ENCODE measurements at regions not wholly inside any gene's neighbourhood (a gene's known extent, or its start where the extent isn't known, plus 50 kb on each side); places are given as distances from the start of the nearest gene placed in this dataset.
A peak's percentile ranks its signal among the peaks of the same experiment; 100 is the strongest.

DNA sequence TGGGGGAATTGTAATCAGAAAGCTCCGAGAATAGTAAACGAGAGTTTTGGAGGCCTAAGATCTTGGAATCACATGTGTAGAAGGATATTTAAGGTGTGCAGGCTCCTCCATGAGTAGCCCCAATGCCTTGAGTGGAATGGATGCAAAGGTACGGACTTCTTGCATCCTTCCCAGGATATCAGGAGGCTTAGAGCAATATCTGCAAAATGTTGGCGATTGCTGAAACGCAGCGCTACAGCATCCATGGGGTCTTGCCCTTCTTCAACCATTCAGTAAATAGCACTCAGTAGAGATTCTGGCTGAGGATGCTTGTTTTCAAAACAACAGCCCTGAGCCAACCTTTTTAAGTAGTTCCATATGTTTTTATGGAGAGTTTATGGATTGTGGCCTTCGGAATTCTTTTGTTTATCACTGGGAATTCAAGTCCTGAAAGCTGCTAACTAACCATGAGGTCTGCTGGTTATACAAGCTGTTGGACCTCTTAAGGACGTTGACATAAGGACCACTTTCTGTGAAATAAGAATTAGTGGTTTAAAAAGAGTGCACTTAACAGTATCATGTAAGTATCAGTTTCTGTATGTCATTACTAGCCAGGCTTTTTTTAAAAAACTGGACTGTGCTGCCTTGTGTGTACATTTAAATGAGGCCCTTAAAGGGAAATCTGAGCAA, 228.8 kb upstream of the PGRMC2 start:
- H2AFZ ChIP-seq (ENCODE audit: low read length) = peak overlapping the region; percentile 6
- H3K27ac ChIP-seq (ENCODE audit: low read depth, low read length) = peak overlapping the region; percentile 98
- TF ChIP-seq, protein P1, sequence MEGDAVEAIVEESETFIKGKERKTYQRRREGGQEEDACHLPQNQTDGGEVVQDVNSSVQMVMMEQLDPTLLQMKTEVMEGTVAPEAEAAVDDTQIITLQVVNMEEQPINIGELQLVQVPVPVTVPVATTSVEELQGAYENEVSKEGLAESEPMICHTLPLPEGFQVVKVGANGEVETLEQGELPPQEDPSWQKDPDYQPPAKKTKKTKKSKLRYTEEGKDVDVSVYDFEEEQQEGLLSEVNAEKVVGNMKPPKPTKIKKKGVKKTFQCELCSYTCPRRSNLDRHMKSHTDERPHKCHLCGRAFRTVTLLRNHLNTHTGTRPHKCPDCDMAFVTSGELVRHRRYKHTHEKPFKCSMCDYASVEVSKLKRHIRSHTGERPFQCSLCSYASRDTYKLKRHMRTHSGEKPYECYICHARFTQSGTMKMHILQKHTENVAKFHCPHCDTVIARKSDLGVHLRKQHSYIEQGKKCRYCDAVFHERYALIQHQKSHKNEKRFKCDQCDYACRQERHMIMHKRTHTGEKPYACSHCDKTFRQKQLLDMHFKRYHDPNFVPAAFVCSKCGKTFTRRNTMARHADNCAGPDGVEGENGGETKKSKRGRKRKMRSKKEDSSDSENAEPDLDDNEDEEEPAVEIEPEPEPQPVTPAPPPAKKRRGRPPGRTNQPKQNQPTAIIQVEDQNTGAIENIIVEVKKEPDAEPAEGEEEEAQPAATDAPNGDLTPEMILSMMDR (IDR thresholded peaks at IDR 0.05; ENCODE audit: extremely low read depth, low read depth, low read length) = no peak
- DNase-seq (ENCODE audit: insufficient read length, low spot score, missing footprints) = no peak
- H4K20me1 ChIP-seq (ENCODE audit: insufficient read depth, low read length) = no peaks in the 10 kb centered on the region
- no peak overlapping the region for H3K4me2 ChIP-seq (ENCODE audit: insufficient read depth, low read length)
- peaks cover 57% of the 10 kb centered on the region for H3K4me1 ChIP-seq (ENCODE audit: insufficient read depth, low read length)
- no peaks in the 10 kb centered on the region for H3K27me3 ChIP-seq (ENCODE audit: insufficient read depth, low read length)
- H3K9me3 ChIP-seq (ENCODE audit: low read depth, low read length) = no peaks in the 10 kb centered on the region
- no peaks in the 10 kb centered on the region for H3K36me3 ChIP-seq (ENCODE audit: insufficient read depth, low read length)
- H3K79me2 ChIP-seq (ENCODE audit: insufficient read depth, low read length) = no peaks in the 10 kb centered on the region
- no peak overlapping the region for H3K4me3 ChIP-seq (ENCODE audit: insufficient read depth, low read length)

DNA sequence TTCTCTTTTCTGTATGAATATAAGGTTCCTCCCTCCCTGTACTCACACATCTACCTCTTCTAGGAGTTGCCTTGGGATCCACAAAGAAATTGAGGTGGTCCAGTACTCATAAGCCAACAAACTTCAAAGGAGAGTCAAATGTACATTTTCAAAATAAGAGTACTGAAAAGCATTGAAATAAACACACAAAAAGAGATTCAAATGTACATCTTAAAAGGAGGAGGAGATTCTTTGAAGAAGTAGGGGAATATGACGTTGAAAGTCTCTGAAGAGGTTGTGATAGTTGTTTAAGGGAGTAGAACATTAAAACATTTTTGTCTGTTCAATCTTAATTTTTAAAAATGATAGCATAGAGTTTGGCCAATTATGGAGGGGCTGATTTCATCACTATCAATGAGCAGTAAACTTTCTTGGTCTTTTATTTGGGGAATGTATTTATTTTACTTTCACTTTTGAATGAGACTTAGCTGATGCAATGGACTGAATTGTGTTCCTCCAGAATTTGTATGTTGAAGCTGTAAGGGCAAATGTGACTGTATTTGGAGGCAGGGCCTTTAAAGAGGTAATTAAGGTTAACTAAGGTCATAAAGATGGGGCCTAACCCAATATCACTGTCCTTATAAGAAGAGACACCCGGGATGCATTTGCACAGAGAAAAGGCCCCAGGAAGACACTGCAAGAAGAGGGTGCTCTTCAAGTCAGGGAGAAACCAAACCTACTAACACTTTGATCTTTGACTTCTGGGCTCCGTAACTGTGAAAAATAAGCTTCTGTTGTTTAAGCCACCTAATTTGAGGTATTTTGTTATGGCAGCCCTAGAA, 226.3 kb upstream of the PGRMC2 start:
- Histone ChIP-seq H3K4me1 (ENCODE audit: insufficient read depth, low read length) (peaks cover 37% of the 10 kb centered on the region), H4K20me1 (ENCODE audit: insufficient read depth, low read length) (no peaks in the 10 kb centered on the region), H3K27me3 (ENCODE audit: insufficient read depth, low read length) (no peaks in the 10 kb centered on the region), H3K4me3 (ENCODE audit: insufficient read depth, low read length) (peak overlapping the region; percentile 15), H2AFZ (ENCODE audit: low read length) (peak overlapping the region; percentile 77), H3K27ac (ENCODE audit: low read depth, low read length) (peak overlapping the region; percentile 47), H3K4me2 (ENCODE audit: insufficient read depth, low read length) (peak overlapping the region; percentile 65), H3K36me3 (ENCODE audit: insufficient read depth, low read length) (no peaks in the 10 kb centered on the region), H3K79me2 (ENCODE audit: insufficient read depth, low read length) (no peaks in the 10 kb centered on the region), H3K9me3 (ENCODE audit: low read depth, low read length) (no peaks in the 10 kb centered on the region)
- DNase-seq (ENCODE audit: insufficient read length, low spot score, missing footprints) = no peak
- TF ChIP-seq, protein P1 (IDR thresholded peaks at IDR 0.05; ENCODE audit: extremely low read depth, low read depth, low read length) = no peak

DNA sequence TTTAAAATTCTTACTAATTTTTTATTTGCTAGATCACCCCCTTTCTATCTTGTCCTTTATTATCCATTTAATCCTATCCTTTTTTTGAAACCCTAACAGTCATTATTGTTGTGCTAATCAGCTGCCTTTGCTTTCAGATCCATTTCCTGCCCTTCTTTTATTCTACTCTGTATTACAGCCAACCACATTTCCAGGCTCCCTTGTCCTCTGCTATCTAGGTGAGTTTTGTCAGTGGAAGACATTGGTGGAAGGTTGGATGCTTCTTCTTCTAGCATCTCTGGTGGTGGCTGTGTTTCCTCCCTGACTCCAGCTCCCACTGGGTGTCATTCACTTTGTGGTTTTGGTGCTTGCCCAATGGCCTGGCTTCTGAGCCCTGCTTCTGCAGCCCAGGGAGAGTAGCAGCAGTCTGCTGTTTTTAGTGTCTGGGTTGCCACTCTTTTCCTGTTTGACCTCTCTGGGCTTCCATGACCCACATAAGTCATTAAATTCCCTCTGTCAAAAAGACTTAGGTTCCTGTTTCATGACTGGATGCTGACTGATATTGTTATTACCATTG, 225.2 kb upstream of the PGRMC2 start:
- DNase-seq (ENCODE audit: insufficient read length, low spot score, missing footprints) = no peak
- H3K9me3 ChIP-seq (ENCODE audit: low read depth, low read length) = no peaks in the 10 kb centered on the region
- H3K79me2 ChIP-seq (ENCODE audit: insufficient read depth, low read length) = no peaks in the 10 kb centered on the region
- TF ChIP-seq, protein P1 (IDR thresholded peaks at IDR 0.05; ENCODE audit: extremely low read depth, low read depth, low read length) = no peak
- H3K27me3 ChIP-seq (ENCODE audit: insufficient read depth, low read length) = no peaks in the 10 kb centered on the region
- no peak overlapping the region for H3K4me2 ChIP-seq (ENCODE audit: insufficient read depth, low read length)
- peaks cover 27% of the 10 kb centered on the region for H3K4me1 ChIP-seq (ENCODE audit: insufficient read depth, low read length)
- H2AFZ ChIP-seq (ENCODE audit: low read length) = no peak overlapping the region
- no peak overlapping the region for H3K4me3 ChIP-seq (ENCODE audit: insufficient read depth, low read length)
- H4K20me1 ChIP-seq (ENCODE audit: insufficient read depth, low read length) = no peaks in the 10 kb centered on the region
- H3K27ac ChIP-seq (ENCODE audit: low read depth, low read length) = no peak overlapping the region
- H3K36me3 ChIP-seq (ENCODE audit: insufficient read depth, low read length) = no peaks in the 10 kb centered on the region

DNA sequence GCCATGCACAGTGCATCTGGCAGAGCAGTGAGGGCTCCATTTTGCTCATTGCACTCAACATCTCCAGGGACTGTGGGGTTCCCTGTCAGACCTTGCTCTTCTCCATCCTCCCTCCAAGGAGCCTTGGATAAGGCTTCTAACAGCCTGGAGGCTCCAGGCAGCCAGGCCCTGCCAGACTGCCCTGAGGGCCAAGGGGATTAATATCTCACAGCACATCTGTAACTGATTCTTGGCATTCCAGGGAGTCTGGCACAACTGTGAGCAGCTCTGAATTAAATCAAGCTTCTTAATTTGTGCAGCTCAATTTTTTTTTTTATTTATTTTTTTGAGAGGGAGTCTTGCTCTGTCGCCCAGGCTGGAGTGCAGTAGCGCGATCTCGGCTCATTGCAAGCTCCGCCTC, 224.5 kb upstream of the PGRMC2 start:
- no peak overlapping the region for H2AFZ ChIP-seq (ENCODE audit: low read length)
- H3K27me3 ChIP-seq (ENCODE audit: insufficient read depth, low read length) = no peaks in the 10 kb centered on the region
- TF ChIP-seq, protein P1 (IDR thresholded peaks at IDR 0.05; ENCODE audit: extremely low read depth, low read depth, low read length) = no peak
- H3K4me3 ChIP-seq (ENCODE audit: insufficient read depth, low read length) = no peak overlapping the region
- H3K79me2 ChIP-seq (ENCODE audit: insufficient read depth, low read length) = no peaks in the 10 kb centered on the region
- H3K9me3 ChIP-seq (ENCODE audit: low read depth, low read length) = no peaks in the 10 kb centered on the region
- H3K36me3 ChIP-seq (ENCODE audit: insufficient read depth, low read length) = no peaks in the 10 kb centered on the region
- peaks cover 20% of the 10 kb centered on the region for H3K4me1 ChIP-seq (ENCODE audit: insufficient read depth, low read length)
- H3K27ac ChIP-seq (ENCODE audit: low read depth, low read length) = no peak overlapping the region
- DNase-seq (ENCODE audit: insufficient read length, low spot score, missing footprints) = no peak
- no peak overlapping the region for H3K4me2 ChIP-seq (ENCODE audit: insufficient read depth, low read length)
- H4K20me1 ChIP-seq (ENCODE audit: insufficient read depth, low read length) = no peaks in the 10 kb centered on the region
